ENCODE measurements at regions not wholly inside any gene's neighbourhood (a gene's known extent, or its start where the extent isn't known, plus 50 kb on each side); places are given as distances from the start of the nearest gene placed in this dataset.

- DNase-seq = no peak
- H2BK15ac ChIP-seq (replicated peaks; ENCODE audit: low read depth) = no peak overlapping the region
- H3K23ac ChIP-seq (ENCODE audit: low read length) = no peak overlapping the region
- no peaks in the 10 kb centered on the region for H3K4me1 ChIP-seq (ENCODE audit: control insufficient read depth, low read depth, low read length)
- H3K18ac ChIP-seq (ENCODE audit: low read length) = no peak overlapping the region
- no peaks in the 10 kb centered on the region for H3K79me1 ChIP-seq (ENCODE audit: low read length)
- H4K8ac ChIP-seq (ENCODE audit: low read depth, low read length) = no peak overlapping the region
- no peaks in the 10 kb centered on the region for H3K27me3 ChIP-seq (ENCODE audit: insufficient read depth, low read length, poor library complexity)
- no peak overlapping the region for H3K27ac ChIP-seq (ENCODE audit: low read depth, low read length)
- H2BK120ac ChIP-seq (ENCODE audit: low read depth, low read length) = no peak overlapping the region
- H3K4me2 ChIP-seq (ENCODE audit: low read length) = no peak overlapping the region
- no peak overlapping the region for H3K9ac ChIP-seq (ENCODE audit: low read length)
- WGBS (ENCODE audit: extremely low coverage, insufficient coverage, low lambda C conversion rate) = no CpG with 5 or more reads among the region's 1 CpG
- H3K56ac ChIP-seq (ENCODE audit: low read length) = no peak overlapping the region
- H3K79me2 ChIP-seq (ENCODE audit: control insufficient read depth, insufficient read depth, low read length) = no peaks in the 10 kb centered on the region
- no peak overlapping the region for H2AK5ac ChIP-seq (ENCODE audit: low read length)
- H3K4me3 ChIP-seq (ENCODE audit: low read length) = no peak overlapping the region
- no peak overlapping the region for H2BK5ac ChIP-seq (ENCODE audit: low read length)
- no peaks in the 10 kb centered on the region for H3K36me3 ChIP-seq (ENCODE audit: control insufficient read depth, insufficient read depth, low read length)
- H4K5ac ChIP-seq (ENCODE audit: low read length) = no peak overlapping the region
- no peak overlapping the region for H3K4ac ChIP-seq (ENCODE audit: low read depth, low read length)
Measured at GRCh38 chr11:101357771-101358170, 226.0 kb downstream of the TRPC6 start.

DNA sequence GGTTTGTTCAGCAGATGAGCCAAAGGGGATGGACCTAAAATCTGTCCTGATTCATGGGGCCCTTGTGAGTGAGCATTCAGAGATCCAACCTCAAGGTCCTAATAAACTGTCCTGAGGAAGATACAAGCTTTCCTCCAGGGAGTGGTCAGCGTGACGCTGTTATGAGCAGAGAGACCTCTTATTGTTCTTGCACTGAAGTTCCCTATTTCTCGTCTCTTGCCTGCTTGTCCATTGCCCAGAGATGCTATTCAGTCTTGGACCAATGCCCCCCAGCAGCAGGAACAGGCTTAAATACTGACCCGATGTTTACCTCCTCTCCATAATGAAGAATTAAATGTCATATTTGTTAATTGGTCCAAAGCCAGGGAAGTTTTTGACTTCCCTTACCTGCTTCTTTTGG lies 225.2 kb upstream of the PGR start:
- H3K79me1 ChIP-seq (ENCODE audit: low read length) = no peaks in the 10 kb centered on the region
- H3K36me3 ChIP-seq (ENCODE audit: control insufficient read depth, insufficient read depth, low read length) = no peaks in the 10 kb centered on the region
- DNase-seq = no peak
- no peak overlapping the region for H2AK5ac ChIP-seq (ENCODE audit: low read length)
- no peak overlapping the region for H4K8ac ChIP-seq (ENCODE audit: low read depth, low read length)
- H3K79me2 ChIP-seq (ENCODE audit: control insufficient read depth, insufficient read depth, low read length) = no peaks in the 10 kb centered on the region
- no peak overlapping the region for H2BK120ac ChIP-seq (ENCODE audit: low read depth, low read length)
- no peak overlapping the region for H3K9ac ChIP-seq (ENCODE audit: low read length)
- no peak overlapping the region for H4K5ac ChIP-seq (ENCODE audit: low read length)
- no peak overlapping the region for H2BK15ac ChIP-seq (replicated peaks; ENCODE audit: low read depth)
- WGBS (ENCODE audit: extremely low coverage, insufficient coverage, low lambda C conversion rate) = no CpG with 5 or more reads among the region's 4 CpGs
- no peaks in the 10 kb centered on the region for H3K4me1 ChIP-seq (ENCODE audit: control insufficient read depth, low read depth, low read length)
- H3K56ac ChIP-seq (ENCODE audit: low read length) = no peak overlapping the region
- no peak overlapping the region for H3K4me2 ChIP-seq (ENCODE audit: low read length)
- no peak overlapping the region for H3K4ac ChIP-seq (ENCODE audit: low read depth, low read length)
- H3K18ac ChIP-seq (ENCODE audit: low read length) = no peak overlapping the region
- no peaks in the 10 kb centered on the region for H3K27me3 ChIP-seq (ENCODE audit: insufficient read depth, low read length, poor library complexity)
- H3K27ac ChIP-seq (ENCODE audit: low read depth, low read length) = no peak overlapping the region
- no peak overlapping the region for H2BK5ac ChIP-seq (ENCODE audit: low read length)
- H3K4me3 ChIP-seq (ENCODE audit: low read length) = no peak overlapping the region
- H3K23ac ChIP-seq (ENCODE audit: low read length) = no peak overlapping the region

GRCh38 chr11:101348786-101349185 lies 219.2 kb upstream of the PGR start:
- Histone ChIP-seq H3K79me1 (ENCODE audit: low read length) (no peaks in the 10 kb centered on the region), H2BK5ac (ENCODE audit: low read length) (no peak overlapping the region), H3K4me1 (ENCODE audit: control insufficient read depth, low read depth, low read length) (no peaks in the 10 kb centered on the region), H3K4me3 (ENCODE audit: low read length) (no peak overlapping the region), H2BK15ac (replicated peaks; ENCODE audit: low read depth) (no peak overlapping the region), H3K79me2 (ENCODE audit: control insufficient read depth, insufficient read depth, low read length) (no peaks in the 10 kb centered on the region), H3K9ac (ENCODE audit: low read length) (no peak overlapping the region), H3K27me3 (ENCODE audit: insufficient read depth, low read length, poor library complexity) (no peaks in the 10 kb centered on the region), H4K8ac (ENCODE audit: low read depth, low read length) (no peak overlapping the region), H2AK5ac (ENCODE audit: low read length) (no peak overlapping the region), H3K56ac (ENCODE audit: low read length) (no peak overlapping the region), H3K27ac (ENCODE audit: low read depth, low read length) (no peak overlapping the region), H3K36me3 (ENCODE audit: control insufficient read depth, insufficient read depth, low read length) (no peaks in the 10 kb centered on the region), H2BK120ac (ENCODE audit: low read depth, low read length) (no peak overlapping the region), H4K5ac (ENCODE audit: low read length) (no peak overlapping the region), H3K4me2 (ENCODE audit: low read length) (no peak overlapping the region), H3K18ac (ENCODE audit: low read length) (no peak overlapping the region), H3K23ac (ENCODE audit: low read length) (no peak overlapping the region), H3K4ac (ENCODE audit: low read depth, low read length) (no peak overlapping the region)
- no peak for DNase-seq
- no CpG with 5 or more reads among the region's 3 CpGs for WGBS (ENCODE audit: extremely low coverage, insufficient coverage, low lambda C conversion rate)

- no peak overlapping the region for H2BK5ac ChIP-seq (ENCODE audit: low read length)
- H2BK15ac ChIP-seq (replicated peaks; ENCODE audit: low read depth) = no peak overlapping the region
- WGBS (ENCODE audit: extremely low coverage, insufficient coverage, low lambda C conversion rate) = no CpG with 5 or more reads among the region's 4 CpGs
- H4K5ac ChIP-seq (ENCODE audit: low read length) = no peak overlapping the region
- no peak overlapping the region for H4K8ac ChIP-seq (ENCODE audit: low read depth, low read length)
- H3K79me1 ChIP-seq (ENCODE audit: low read length) = no peaks in the 10 kb centered on the region
- no peak overlapping the region for H3K23ac ChIP-seq (ENCODE audit: low read length)
- no peak overlapping the region for H3K56ac ChIP-seq (ENCODE audit: low read length)
- DNase-seq = no peak
- no peak overlapping the region for H3K9ac ChIP-seq (ENCODE audit: low read length)
- H2BK120ac ChIP-seq (ENCODE audit: low read depth, low read length) = no peak overlapping the region
- no peaks in the 10 kb centered on the region for H3K4me1 ChIP-seq (ENCODE audit: control insufficient read depth, low read depth, low read length)
- H3K4me2 ChIP-seq (ENCODE audit: low read length) = no peak overlapping the region
- H3K79me2 ChIP-seq (ENCODE audit: control insufficient read depth, insufficient read depth, low read length) = no peaks in the 10 kb centered on the region
- no peak overlapping the region for H3K18ac ChIP-seq (ENCODE audit: low read length)
- no peak overlapping the region for H3K27ac ChIP-seq (ENCODE audit: low read depth, low read length)
- H2AK5ac ChIP-seq (ENCODE audit: low read length) = no peak overlapping the region
- no peaks in the 10 kb centered on the region for H3K27me3 ChIP-seq (ENCODE audit: insufficient read depth, low read length, poor library complexity)
- no peaks in the 10 kb centered on the region for H3K36me3 ChIP-seq (ENCODE audit: control insufficient read depth, insufficient read depth, low read length)
- no peak overlapping the region for H3K4ac ChIP-seq (ENCODE audit: low read depth, low read length)
- no peak overlapping the region for H3K4me3 ChIP-seq (ENCODE audit: low read length)
Measured at GRCh38 chr11:101346591-101346990, 217.0 kb upstream of the PGR start.

DNA sequence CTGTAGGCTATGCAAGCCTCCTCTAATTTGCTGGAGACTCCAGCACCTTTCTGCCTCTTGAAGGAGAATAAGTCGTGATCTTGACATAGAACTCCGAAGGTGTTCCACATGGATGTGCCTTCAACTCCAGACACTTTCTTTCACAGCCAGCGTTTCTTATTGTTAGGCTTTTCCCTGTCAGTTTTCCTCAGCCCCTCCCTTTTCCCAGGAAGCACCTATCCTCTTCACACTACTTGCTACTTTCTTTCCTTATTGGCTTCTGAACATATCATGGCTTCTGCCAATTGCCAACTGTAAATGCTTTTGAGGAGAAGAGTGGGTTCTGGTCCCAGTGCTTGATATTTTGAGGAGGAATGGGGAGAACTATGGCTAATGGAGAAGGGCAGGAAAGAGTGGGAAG lies 216.3 kb upstream of the PGR start:
- no peak overlapping the region for H2BK15ac ChIP-seq (replicated peaks; ENCODE audit: low read depth)
- no peak overlapping the region for H2BK5ac ChIP-seq (ENCODE audit: low read length)
- no peak overlapping the region for H3K18ac ChIP-seq (ENCODE audit: low read length)
- no peak overlapping the region for H3K4me3 ChIP-seq (ENCODE audit: low read length)
- H3K4me1 ChIP-seq (ENCODE audit: control insufficient read depth, low read depth, low read length) = no peaks in the 10 kb centered on the region
- no peaks in the 10 kb centered on the region for H3K27me3 ChIP-seq (ENCODE audit: insufficient read depth, low read length, poor library complexity)
- H4K5ac ChIP-seq (ENCODE audit: low read length) = no peak overlapping the region
- WGBS (ENCODE audit: extremely low coverage, insufficient coverage, low lambda C conversion rate) = no CpG with 5 or more reads among the region's 3 CpGs
- DNase-seq = no peak
- no peak overlapping the region for H3K23ac ChIP-seq (ENCODE audit: low read length)
- no peaks in the 10 kb centered on the region for H3K79me1 ChIP-seq (ENCODE audit: low read length)
- no peak overlapping the region for H3K56ac ChIP-seq (ENCODE audit: low read length)
- H3K4ac ChIP-seq (ENCODE audit: low read depth, low read length) = no peak overlapping the region
- no peaks in the 10 kb centered on the region for H3K36me3 ChIP-seq (ENCODE audit: control insufficient read depth, insufficient read depth, low read length)
- no peak overlapping the region for H4K8ac ChIP-seq (ENCODE audit: low read depth, low read length)
- H3K79me2 ChIP-seq (ENCODE audit: control insufficient read depth, insufficient read depth, low read length) = no peaks in the 10 kb centered on the region
- no peak overlapping the region for H3K9ac ChIP-seq (ENCODE audit: low read length)
- no peak overlapping the region for H2BK120ac ChIP-seq (ENCODE audit: low read depth, low read length)
- no peak overlapping the region for H2AK5ac ChIP-seq (ENCODE audit: low read length)
- H3K4me2 ChIP-seq (ENCODE audit: low read length) = no peak overlapping the region
- no peak overlapping the region for H3K27ac ChIP-seq (ENCODE audit: low read depth, low read length)

- Histone ChIP-seq H3K79me1 (ENCODE audit: low read length) (no peaks in the 10 kb centered on the region), H3K4me1 (ENCODE audit: control insufficient read depth, low read depth, low read length) (no peaks in the 10 kb centered on the region), H3K27ac (ENCODE audit: low read depth, low read length) (no peak overlapping the region), H2BK5ac (ENCODE audit: low read length) (no peak overlapping the region), H2BK120ac (ENCODE audit: low read depth, low read length) (no peak overlapping the region), H3K18ac (ENCODE audit: low read length) (no peak overlapping the region), H2BK15ac (replicated peaks; ENCODE audit: low read depth) (no peak overlapping the region), H2AK5ac (ENCODE audit: low read length) (no peak overlapping the region), H4K5ac (ENCODE audit: low read length) (no peak overlapping the region), H3K79me2 (ENCODE audit: control insufficient read depth, insufficient read depth, low read length) (no peaks in the 10 kb centered on the region), H3K56ac (ENCODE audit: low read length) (no peak overlapping the region), H3K4me3 (ENCODE audit: low read length) (no peak overlapping the region), H3K9ac (ENCODE audit: low read length) (no peak overlapping the region), H3K36me3 (ENCODE audit: control insufficient read depth, insufficient read depth, low read length) (no peaks in the 10 kb centered on the region), H4K8ac (ENCODE audit: low read depth, low read length) (no peak overlapping the region), H3K27me3 (ENCODE audit: insufficient read depth, low read length, poor library complexity) (no peaks in the 10 kb centered on the region), H3K4ac (ENCODE audit: low read depth, low read length) (no peak overlapping the region), H3K23ac (ENCODE audit: low read length) (no peak overlapping the region), H3K4me2 (ENCODE audit: low read length) (no peak overlapping the region)
- no CpG with 5 or more reads among the region's 1 CpG for WGBS (ENCODE audit: extremely low coverage, insufficient coverage, low lambda C conversion rate)
- DNase-seq = no peak
Measured at GRCh38 chr11:101342307-101342706, 212.7 kb upstream of the PGR start.

All from mesendoderm (in vitro differentiated cells).